B cell (primary cell): ENCODE measurements at regions not wholly inside any gene's neighbourhood (a gene's known extent, or its start where the extent isn't known, plus 50 kb on each side); places are given as distances from the start of the nearest gene placed in this dataset.

Source experiments
- ATAC-seq: fragments of 200-7000 bp; cut with Tn5 transposase; one replicate; pipeline ENCODE4 v1.10.0; 2021; ENCODE audit warnings: low read depth, mild to moderate bottlenecking, moderate number of reproducible peaks, moderate library complexity
- CTCF ChIA-PET: fragments of 350-600 bp; sonication (Branson Sonifier 250); formaldehyde crosslinking; loops from one replicate; lab custom pipeline; 2021; ENCODE audit warnings: antibody characterized with exemption, inconsistent platforms; lab: Charles Lee
- POLR2A ChIA-PET: fragments of 350-600 bp; sonication (Branson Sonifier 250); formaldehyde crosslinking; loops from one replicate; lab custom pipeline; 2021; ENCODE audit warnings: antibody characterized with exemption; lab: Charles Lee
- DNase-seq: peaks from one replicate; pipeline ENCODE4 v3.0.0; 2013
- H2AFZ ChIP-seq: 2 replicates; pipeline ENCODE4 v1.6.1; 2012; ENCODE audit warnings: mild to moderate bottlenecking, low read depth, low read length; ENCODE audit not compliant: insufficient read depth, poor library complexity, severe bottlenecking
- H3K27ac ChIP-seq, 2 donors: 1 replicate in 1 of 2; 2 replicates in 1 of 2; pipeline ENCODE4 v1.5.1; 2012 to 2013; ENCODE audit warnings: low read length in 2 of 2, mild to moderate bottlenecking in 2 of 2, moderate library complexity in 1 of 2
- H3K27me3 ChIP-seq, 4 experiments: fragments of 200-600 bp in 1 of 4; sonication (generic) in 1 of 4; replicated peaks in 1 of 4; 1 replicate in 2 of 4; 2 replicates in 2 of 4; pipeline versions ENCODE4 v1.6.1 to v1.7.0; 2013 to 2016; ENCODE audit warnings: low read length in 3 of 4, mild to moderate bottlenecking in 2 of 4, mixed read lengths in 1 of 4, moderate library complexity in 1 of 4; ENCODE audit not compliant: insufficient read depth in 4 of 4, control insufficient read depth in 3 of 4; ENCODE audit errors: control extremely low read depth in 1 of 4
- H3K36me3 ChIP-seq, 2 experiments: replicated peaks in 1 of 2; 1 replicate in 1 of 2; 2 replicates in 1 of 2; pipeline versions ENCODE4 v1.6.1 to v1.7.1; 2013; ENCODE audit warnings: low read length in 1 of 2; ENCODE audit not compliant: insufficient read depth in 2 of 2, control insufficient read depth in 1 of 2; ENCODE audit errors: control extremely low read depth in 1 of 2, extremely low read depth in 1 of 2
- H3K4me1 ChIP-seq, 2 donors: fragments of 200-600 bp in 1 of 2; sonication (generic) in 1 of 2; 1 replicate in 1 of 2; 2 replicates in 1 of 2; pipeline versions ENCODE4 v1.5.1 to v1.6.1; 2013 to 2017; ENCODE audit warnings: low read length in 2 of 2; ENCODE audit not compliant: control insufficient read depth in 2 of 2, insufficient read depth in 2 of 2
- H3K4me2 ChIP-seq: replicated peaks from 2 replicates; pipeline ENCODE3; 2012; ENCODE audit warnings: mild to moderate bottlenecking, low read depth, low read length; ENCODE audit not compliant: poor library complexity, severe bottlenecking
- H3K4me3 ChIP-seq, 5 experiments: fragments of 200-600 bp in 1 of 5; sonication (generic) in 1 of 5; 1 replicate in 3 of 5; 2 replicates in 2 of 5; pipeline versions ENCODE4 v1.5.1 to v1.7.0; 2011 to 2016; ENCODE audit warnings: low read length in 4 of 5, mild to moderate bottlenecking in 4 of 5, low read depth in 2 of 5, control low read depth in 1 of 5, moderate library complexity in 1 of 5; ENCODE audit not compliant: insufficient read depth in 1 of 5; ENCODE audit errors: control extremely low read depth in 1 of 5, extremely low read depth in 1 of 5
- H3K79me2 ChIP-seq: fragments of 200-600 bp; sonication (generic); one replicate; pipeline ENCODE4 v1.6.0; 2016; ENCODE audit warnings: low read length; ENCODE audit not compliant: control insufficient read depth, insufficient read depth
- H3K9ac ChIP-seq: fragments of 200-600 bp; sonication (generic); 2 replicates; pipeline ENCODE4 v1.6.1; 2017; ENCODE audit warnings: mild to moderate bottlenecking, low read length, moderate library complexity
- H3K9me3 ChIP-seq, 3 donors: one replicate each; pipeline versions ENCODE4 v1.6.1 to v1.7.1; 2013; ENCODE audit warnings: low read length in 2 of 3; ENCODE audit not compliant: control insufficient read depth in 2 of 3, insufficient read depth in 1 of 3; ENCODE audit errors: control extremely low read depth in 1 of 3
- H4K20me1 ChIP-seq: 2 replicates; pipeline ENCODE4 v1.6.0; 2012; ENCODE audit warnings: mild to moderate bottlenecking, low read length; ENCODE audit not compliant: insufficient read depth, control insufficient read depth, poor library complexity, severe bottlenecking
- H3K27ac Mint-ChIP-seq: one replicate; pipeline ENCODE4 v1.8.0; 2021; ENCODE audit warnings: mixed read lengths
- H3K27me3 Mint-ChIP-seq: one replicate; pipeline ENCODE4 v1.8.0; 2021; ENCODE audit warnings: mixed read lengths
- H3K4me1 Mint-ChIP-seq: one replicate; pipeline ENCODE4 v1.8.0; 2021; ENCODE audit warnings: mixed read lengths
- H3K4me3 Mint-ChIP-seq: one replicate; pipeline ENCODE4 v1.8.0; 2021; ENCODE audit warnings: mixed read lengths
- H3K9me3 Mint-ChIP-seq: one replicate; pipeline ENCODE4 v1.8.0; 2022; ENCODE audit warnings: mixed read lengths; ENCODE audit not compliant: insufficient read depth
- CTCF ChIP-seq: fragments of 200-600 bp; IDR thresholded peaks from one replicate; pipeline ENCODE4 v1.8.0; 2022; ENCODE audit warnings: antibody characterized with exemption, mild to moderate bottlenecking
- EZH2 ChIP-seq: IDR thresholded peaks from 2 replicates; pipeline ENCODE4 v1.6.1; 2012; ENCODE audit warnings: borderline replicate concordance, low read depth, mild to moderate bottlenecking, moderate library complexity, low read length; ENCODE audit not compliant: insufficient read depth, poor library complexity, severe bottlenecking
- WGBS: methylation state at CpG from one replicate; pipeline ENCODE4 v1.1.5; 2013; ENCODE audit warnings: missing lambda C conversion rate; ENCODE audit not compliant: insufficient coverage; 5-methylcytosine and 5-hydroxymethylcytosine counted together
- intact Hi-C: fragments of 100-400 bp; cut with micrococcal nuclease; formaldehyde crosslinking; loops from one replicate; pipeline ENCODE4 v1.10.0; 2022

GRCh38 chr1:30337324-30337620 is 386.1 kb downstream of the MATN1 start:
- peaks cover 10% of the 10 kb centered on the region for H3K27me3 Mint-ChIP-seq
- 64% methylated on average over 1 of the region's 3 CpGs for WGBS
- intact Hi-C loops: no loop called here
- H3K27ac ChIP-seq: no peak overlapping the region
- H3K4me1 ChIP-seq: no peaks in the 10 kb centered on the region
- no peaks in the 10 kb centered on the region for H3K27me3 ChIP-seq
- H3K4me3 ChIP-seq: no peak overlapping the region
- H3K9me3 ChIP-seq: peaks cover 0 to under 1% (median 0%) of the 10 kb centered on the region in 3 donors
- H3K9me3 Mint-ChIP-seq: no peaks in the 10 kb centered on the region
- ChIA-PET POLR2A (no interaction called here), CTCF (interaction anchor here (1.4 kb wide), 1 partner anchor 43 kb away, joined by 3 read pairs; no protein-coding TSS in a partner anchor)
- H3K4me1 Mint-ChIP-seq: no peaks in the 10 kb centered on the region
- H3K27ac Mint-ChIP-seq: no peak overlapping the region
- no peak for TF ChIP-seq CTCF
- TF ChIP-seq EZH2: no peak
- H4K20me1 ChIP-seq: no peaks in the 10 kb centered on the region
- no peaks in the 10 kb centered on the region for H3K36me3 ChIP-seq
- no peak overlapping the region for H3K9ac ChIP-seq
- DNase-seq: no peak
- no peak overlapping the region for H2AFZ ChIP-seq
- H3K4me3 Mint-ChIP-seq: no peak overlapping the region
- H3K79me2 ChIP-seq: no peaks in the 10 kb centered on the region
- no peak overlapping the region for H3K4me2 ChIP-seq
- no peak for ATAC-seq

- no peak for TF ChIP-seq EZH2
- no peak for TF ChIP-seq CTCF
- ChIA-PET POLR2A (no interaction called here), CTCF (interaction anchor here (1.4 kb wide), 1 partner anchor 43 kb away, joined by 3 read pairs; no protein-coding TSS in a partner anchor)
- no peaks in the 10 kb centered on the region for H3K4me1 Mint-ChIP-seq
- Histone ChIP-seq H2AFZ (no peak overlapping the region), H3K4me2 (no peak overlapping the region), H3K9me3 (no peaks in the 10 kb centered on the region), H3K9ac (no peak overlapping the region), H3K36me3 (no peaks in the 10 kb centered on the region), H3K79me2 (no peaks in the 10 kb centered on the region), H3K27me3 (no peaks in the 10 kb centered on the region), H4K20me1 (no peaks in the 10 kb centered on the region), H3K4me1 (no peaks in the 10 kb centered on the region), H3K27ac (no peak overlapping the region), H3K4me3 (no peak overlapping the region)
- H3K27ac Mint-ChIP-seq: no peak overlapping the region
- H3K4me3 Mint-ChIP-seq: no peak overlapping the region
- WGBS: 87% methylated on average over 15 of the region's 16 CpGs
- DNase-seq (no peak), ATAC-seq (no peak)
- H3K27me3 Mint-ChIP-seq: peaks cover 10% of the 10 kb centered on the region
- intact Hi-C loops: no loop called here
- no peaks in the 10 kb centered on the region for H3K9me3 Mint-ChIP-seq
Observed at GRCh38 chr1:30336550-30337323, 386.6 kb downstream of the MATN1 start.
